Keratinocyte (primary cell): ENCODE measurements at regions not wholly inside any gene's neighbourhood (a gene's known extent, or its start where the extent isn't known, plus 50 kb on each side); places are given as distances from the start of the nearest gene placed in this dataset.

Source experiments
- DNase-seq: peaks from one replicate; pipeline ENCODE4 v3.0.0-alpha.2; 2011; ENCODE audit warnings: low read depth, missing footprints, low spot score
- FAIRE-seq: peaks from 2 replicates; lab custom pipeline; 2011; peaks lifted over from hg19 to GRCh38; lab: Jason Lieb, UNC
- H2AFZ ChIP-seq: 2 replicates; pipeline ENCODE4 v1.6.0; 2012; ENCODE audit warnings: low read length, control low read depth, inconsistent platforms; ENCODE audit not compliant: control insufficient read depth
- H3K27ac ChIP-seq: 2 replicates; pipeline ENCODE4 v1.5.1; 2011; ENCODE audit warnings: low read length; ENCODE audit not compliant: control insufficient read depth, insufficient read depth
- H3K27me3 ChIP-seq: 3 replicates; pipeline ENCODE4 v1.6.0; 2011; ENCODE audit warnings: low read length; ENCODE audit not compliant: control insufficient read depth, insufficient read depth; ENCODE audit errors: extremely low read depth
- H3K36me3 ChIP-seq, 2 experiments: 2 replicates in 1 of 2; 3 replicates in 1 of 2; pipeline ENCODE4 v1.5.1; 2011; ENCODE audit warnings: low read length in 2 of 2, mild to moderate bottlenecking in 1 of 2; ENCODE audit not compliant: control insufficient read depth in 2 of 2, insufficient read depth in 2 of 2; ENCODE audit errors: extremely low read depth in 1 of 2
- H3K4me1 ChIP-seq: 3 replicates; pipeline ENCODE4 v1.5.1; 2011; ENCODE audit warnings: low read length; ENCODE audit not compliant: control insufficient read depth, insufficient read depth; ENCODE audit errors: extremely low read depth
- H3K4me2 ChIP-seq: 3 replicates; pipeline ENCODE4 v1.6.0; 2011; ENCODE audit warnings: low read depth, low read length; ENCODE audit not compliant: control insufficient read depth, insufficient read depth; ENCODE audit errors: extremely low read depth
- H3K4me3 ChIP-seq, 3 experiments: fragments of 200-600 bp in 1 of 3; sonication (generic) in 1 of 3; 2 replicates in 2 of 3; 3 replicates in 1 of 3; pipeline ENCODE4 v1.5.1; 2011 to 2016; ENCODE audit warnings: low read length in 3 of 3, mild to moderate bottlenecking in 3 of 3, control low read depth in 2 of 3, inconsistent platforms in 1 of 3, low read depth in 1 of 3, mixed read lengths in 1 of 3, mixed run types in 1 of 3, moderate library complexity in 1 of 3; ENCODE audit not compliant: control insufficient read depth in 2 of 3, insufficient read depth in 2 of 3; ENCODE audit errors: extremely low read depth in 1 of 3
- H3K79me2 ChIP-seq: 2 replicates; pipeline ENCODE4 v1.6.0; 2012; ENCODE audit warnings: low read length; ENCODE audit not compliant: control insufficient read depth, insufficient read depth
- H3K9ac ChIP-seq: 3 replicates; pipeline ENCODE4 v1.6.0; 2011; ENCODE audit warnings: low read length; ENCODE audit not compliant: control insufficient read depth, insufficient read depth; ENCODE audit errors: extremely low read depth
- H3K9me1 ChIP-seq: 3 replicates; pipeline ENCODE4 v1.6.0; 2011; ENCODE audit warnings: low read length; ENCODE audit not compliant: control insufficient read depth, insufficient read depth; ENCODE audit errors: extremely low read depth
- H3K9me3 ChIP-seq: 2 replicates; pipeline ENCODE4 v1.5.1; 2012; ENCODE audit warnings: low read depth, low read length; ENCODE audit not compliant: control insufficient read depth
- H4K20me1 ChIP-seq: 3 replicates; pipeline ENCODE4 v1.6.0; 2011; ENCODE audit warnings: low read length; ENCODE audit not compliant: control insufficient read depth, insufficient read depth; ENCODE audit errors: extremely low read depth
- EZH2 ChIP-seq: IDR thresholded peaks from one replicate; pipeline ENCODE4 v1.6.1; 2012; ENCODE audit warnings: inconsistent platforms, mild to moderate bottlenecking, low read length, moderate library complexity
- dilution Hi-C: fragments of 300-500 bp; cut with MboI; formaldehyde crosslinking; loops from one replicate; pipeline ENCODE4 v1.7.0; 2020; ENCODE audit warnings: low sequenced_read_pairs; ENCODE audit not compliant: extremely low pct_ligation_motif_present
- TF ChIP-seq, protein P1 (sequence below), 3 experiments: IDR thresholded peaks in 1 of 3; conservative IDR thresholded peaks in 1 of 3; optimal IDR thresholded peaks in 1 of 3; 2 replicates in 2 of 3; 3 replicates in 1 of 3; pipeline versions ENCODE3 to v1.5.1; 2011; ENCODE audit warnings: low read length in 3 of 3, mild to moderate bottlenecking in 3 of 3, moderate library complexity in 2 of 3, control low read depth in 1 of 3, inconsistent platforms in 1 of 3; ENCODE audit not compliant: insufficient read depth in 2 of 3; ENCODE audit errors: extremely low read depth in 1 of 3

DNA sequence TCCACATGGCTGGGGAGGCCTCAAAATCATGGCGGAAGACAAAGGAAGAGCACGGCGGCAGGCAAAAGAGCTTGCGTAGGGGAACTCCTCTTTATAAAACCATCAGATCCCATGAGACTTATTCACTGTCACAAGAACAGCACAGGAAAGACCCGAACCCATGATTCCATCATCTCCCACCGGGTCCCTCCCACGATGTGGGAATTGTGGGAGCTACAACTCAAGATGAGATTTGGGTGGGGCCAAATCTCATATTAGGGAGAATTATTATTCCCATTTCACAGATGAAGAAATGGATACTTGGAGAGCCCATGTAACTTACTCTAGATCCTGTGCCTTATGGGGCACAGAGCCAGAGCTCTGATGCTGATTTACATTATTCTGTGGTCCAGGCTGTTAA is 322.6 kb downstream of the PCNX1 start:
- FAIRE-seq: no peak
- dilution Hi-C loops: no loop called here
- no peak overlapping the region for H3K4me2 ChIP-seq

DNA sequence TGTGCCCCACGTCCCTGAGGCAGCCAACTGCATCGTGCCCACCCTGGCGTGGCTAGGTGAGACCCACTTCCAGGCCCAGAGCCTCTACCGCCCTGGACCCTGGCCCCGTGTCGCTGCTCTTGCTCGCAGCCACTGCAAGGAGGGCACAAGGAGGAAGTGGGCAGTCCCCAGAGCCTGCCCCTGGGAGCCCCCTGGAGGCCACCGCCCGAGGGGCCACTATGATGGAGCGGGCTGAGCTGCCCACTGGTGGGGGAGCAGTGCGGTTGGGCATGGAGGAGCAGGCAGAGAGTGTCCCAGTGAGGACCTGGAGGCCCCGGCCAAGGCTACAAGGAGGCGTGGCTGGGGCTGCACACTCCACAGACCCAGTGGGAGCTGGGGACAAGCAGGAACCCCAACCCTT is 323.6 kb downstream of the PCNX1 start:
- H3K79me2 ChIP-seq: no peaks in the 10 kb centered on the region
- no peak overlapping the region for H3K9ac ChIP-seq
- TF ChIP-seq EZH2: no peak
- TF ChIP-seq, protein P1, sequence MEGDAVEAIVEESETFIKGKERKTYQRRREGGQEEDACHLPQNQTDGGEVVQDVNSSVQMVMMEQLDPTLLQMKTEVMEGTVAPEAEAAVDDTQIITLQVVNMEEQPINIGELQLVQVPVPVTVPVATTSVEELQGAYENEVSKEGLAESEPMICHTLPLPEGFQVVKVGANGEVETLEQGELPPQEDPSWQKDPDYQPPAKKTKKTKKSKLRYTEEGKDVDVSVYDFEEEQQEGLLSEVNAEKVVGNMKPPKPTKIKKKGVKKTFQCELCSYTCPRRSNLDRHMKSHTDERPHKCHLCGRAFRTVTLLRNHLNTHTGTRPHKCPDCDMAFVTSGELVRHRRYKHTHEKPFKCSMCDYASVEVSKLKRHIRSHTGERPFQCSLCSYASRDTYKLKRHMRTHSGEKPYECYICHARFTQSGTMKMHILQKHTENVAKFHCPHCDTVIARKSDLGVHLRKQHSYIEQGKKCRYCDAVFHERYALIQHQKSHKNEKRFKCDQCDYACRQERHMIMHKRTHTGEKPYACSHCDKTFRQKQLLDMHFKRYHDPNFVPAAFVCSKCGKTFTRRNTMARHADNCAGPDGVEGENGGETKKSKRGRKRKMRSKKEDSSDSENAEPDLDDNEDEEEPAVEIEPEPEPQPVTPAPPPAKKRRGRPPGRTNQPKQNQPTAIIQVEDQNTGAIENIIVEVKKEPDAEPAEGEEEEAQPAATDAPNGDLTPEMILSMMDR (optimal IDR thresholded peaks at IDR 0.05 in 1 of 3, IDR thresholded peaks at IDR 0.05 in 1 of 3, conservative IDR thresholded peaks at IDR 0.05 in 1 of 3; ENCODE audit: extremely low read depth in 1 of 3, insufficient read depth in 2 of 3, low read length in 3 of 3): no peak
- no peaks in the 10 kb centered on the region for H3K9me3 ChIP-seq
- no peaks in the 10 kb centered on the region for H3K36me3 ChIP-seq
- no peak overlapping the region for H3K27ac ChIP-seq
- H2AFZ ChIP-seq: no peak overlapping the region
- H3K4me1 ChIP-seq: peaks cover 2% of the 10 kb centered on the region
- FAIRE-seq (no peak), DNase-seq (no peak)
- H4K20me1 ChIP-seq: no peaks in the 10 kb centered on the region
- no peaks in the 10 kb centered on the region for H3K9me1 ChIP-seq
- no peak overlapping the region for H3K4me3 ChIP-seq
- no peak overlapping the region for H3K4me2 ChIP-seq
- H3K27me3 ChIP-seq: no peaks in the 10 kb centered on the region
- dilution Hi-C loops: no loop called here

More for the DNA sequence above, 322.6 kb downstream of the PCNX1 start:
- Histone ChIP-seq H3K79me2 (no peaks in the 10 kb centered on the region), H3K27me3 (no peaks in the 10 kb centered on the region), H3K9me1 (no peaks in the 10 kb centered on the region), H3K4me3 (no peak overlapping the region), H3K27ac (no peak overlapping the region), H3K36me3 (no peaks in the 10 kb centered on the region), H3K9ac (no peak overlapping the region), H3K4me1 (no peaks in the 10 kb centered on the region), H4K20me1 (no peaks in the 10 kb centered on the region), H2AFZ (no peak overlapping the region), H3K9me3 (no peaks in the 10 kb centered on the region)
- DNase-seq: no peak
- TF ChIP-seq, protein P1 (optimal IDR thresholded peaks at IDR 0.05 in 1 of 3, IDR thresholded peaks at IDR 0.05 in 1 of 3, conservative IDR thresholded peaks at IDR 0.05 in 1 of 3; ENCODE audit: extremely low read depth in 1 of 3, insufficient read depth in 2 of 3, low read length in 3 of 3): no peak
- no peak for TF ChIP-seq EZH2
